ENCODE measurements at regions not wholly inside any gene's neighbourhood (a gene's known extent, or its start where the extent isn't known, plus 50 kb on each side); places are given as distances from the start of the nearest gene placed in this dataset.

- WGBS, 2 donors = 29 to 34% methylated on average over 2 of the region's 2 CpGs
- H3K9me3 ChIP-seq = no peaks in the 10 kb centered on the region
These were observed 462.3 kb upstream of the ADGRL3 start for GRCh38 chr4:60737858-60738257.

DNA sequence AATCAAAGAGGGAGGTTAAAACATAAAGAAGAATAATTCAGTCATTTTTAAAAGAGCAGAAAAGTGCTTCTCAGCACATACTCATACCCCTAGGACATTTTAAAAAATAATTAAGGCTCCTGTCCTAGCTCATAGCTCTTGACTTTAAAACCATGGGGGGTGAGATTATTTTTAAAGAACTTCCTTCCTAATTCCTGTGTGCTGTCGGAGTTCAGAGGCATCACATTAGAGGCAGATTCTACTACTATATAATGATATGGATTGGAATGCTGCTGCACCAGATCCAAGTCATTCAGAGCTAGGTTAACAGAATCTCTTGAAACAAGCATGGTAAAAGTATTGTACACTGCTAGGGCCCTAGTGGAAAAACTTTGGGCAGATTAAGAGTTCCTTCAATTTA lies 456.5 kb upstream of the ADGRL3 start:
- Histone ChIP-seq H3K27me3 (no peaks in the 10 kb centered on the region), H3K4me3 (no peak overlapping the region), H3K36me3 (no peaks in the 10 kb centered on the region), H3K4me1 (no peaks in the 10 kb centered on the region), H3K27ac (no peak overlapping the region), H3K9me3 (no peaks in the 10 kb centered on the region)
- ATAC-seq (ENCODE audit: low FRiP score in 2 of 2) = no peak
- DNase-seq = no peak
- 39 to 42% methylated on average over 1 of the region's 1 CpG for WGBS, 2 donors
- TF ChIP-seq POLR2AphosphoS5 (IDR thresholded peaks at IDR 0.05) (no peak), EP300 (IDR thresholded peaks at IDR 0.05) (no peak), CTCF (IDR thresholded peaks at IDR 0.05) (no peak), POLR2A (IDR thresholded peaks at IDR 0.05) (no peak)

More at GRCh38 chr4:60737858-60738257, 462.3 kb upstream of the ADGRL3 start:
- no peak overlapping the region for H3K4me3 ChIP-seq
- no peak overlapping the region for H3K27ac ChIP-seq
- DNase-seq = no peak
- no peaks in the 10 kb centered on the region for H3K4me1 ChIP-seq
- TF ChIP-seq CTCF (IDR thresholded peaks at IDR 0.05) (no peak), EP300 (IDR thresholded peaks at IDR 0.05) (no peak), POLR2AphosphoS5 (IDR thresholded peaks at IDR 0.05) (no peak), POLR2A (IDR thresholded peaks at IDR 0.05) (no peak)
- H3K36me3 ChIP-seq = no peaks in the 10 kb centered on the region
- H3K27me3 ChIP-seq = no peaks in the 10 kb centered on the region
- no peak for ATAC-seq (ENCODE audit: low FRiP score in 2 of 2)

GRCh38 chr4:60744767-60745166 lies 455.4 kb upstream of the ADGRL3 start:
- no peaks in the 10 kb centered on the region for H3K27me3 ChIP-seq
- no peak for ATAC-seq (ENCODE audit: low FRiP score in 2 of 2)
- no peak for DNase-seq
- 46 to 67% methylated on average over 2 of the region's 2 CpGs for whole genome bisulfite sequencing, 2 donors
- H3K4me3 ChIP-seq = no peak overlapping the region
- no peaks in the 10 kb centered on the region for H3K9me3 ChIP-seq
- TF ChIP-seq POLR2AphosphoS5 (IDR thresholded peaks at IDR 0.05) (no peak), CTCF (IDR thresholded peaks at IDR 0.05) (no peak), POLR2A (IDR thresholded peaks at IDR 0.05) (no peak), EP300 (IDR thresholded peaks at IDR 0.05) (no peak)
- H3K4me1 ChIP-seq = no peaks in the 10 kb centered on the region
- H3K36me3 ChIP-seq = no peaks in the 10 kb centered on the region
- no peak overlapping the region for H3K27ac ChIP-seq

DNA sequence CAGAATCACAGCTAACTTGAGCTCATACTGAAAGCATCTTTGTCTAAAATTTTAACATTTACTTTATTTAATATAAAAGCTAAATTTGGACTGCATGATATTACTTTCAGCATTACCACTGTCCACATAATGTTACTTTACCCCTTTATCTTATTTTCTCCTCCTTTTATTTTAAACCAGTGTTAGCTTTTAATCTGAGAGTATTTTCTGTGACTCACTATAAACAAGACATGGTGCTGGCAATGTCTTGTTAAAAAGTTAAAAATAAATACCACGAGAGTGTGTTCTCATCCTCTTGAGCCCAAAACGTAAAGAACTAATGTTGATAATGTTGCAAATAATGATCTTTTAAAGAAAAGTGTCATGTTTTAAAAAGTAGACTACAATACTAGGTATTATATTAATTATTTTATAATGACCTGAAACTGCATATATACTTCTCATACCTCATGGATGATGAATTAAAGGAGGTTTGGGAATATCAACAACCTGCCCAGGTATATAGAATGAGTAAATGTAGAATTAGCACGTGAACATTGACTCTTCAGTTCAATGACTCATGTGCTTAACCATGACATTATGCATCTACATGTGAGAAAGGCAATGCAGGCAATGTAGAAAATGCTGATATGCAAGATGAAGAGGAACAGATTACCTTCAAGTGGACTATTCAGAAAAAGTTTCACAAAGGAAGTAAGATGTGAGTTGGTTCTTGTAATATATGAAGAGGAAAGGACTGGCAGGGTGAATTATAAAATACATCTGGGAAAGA lies 454.1 kb upstream of the ADGRL3 start:
- TF ChIP-seq EP300 (IDR thresholded peaks at IDR 0.05) (no peak), CTCF (IDR thresholded peaks at IDR 0.05) (no peak), POLR2A (IDR thresholded peaks at IDR 0.05) (no peak), POLR2AphosphoS5 (IDR thresholded peaks at IDR 0.05) (no peak)
- DNase-seq (no peak), ATAC-seq (ENCODE audit: low FRiP score in 2 of 2) (no peak)
- Histone ChIP-seq H3K27me3 (no peaks in the 10 kb centered on the region), H3K27ac (no peak overlapping the region), H3K9me3 (no peaks in the 10 kb centered on the region), H3K36me3 (no peaks in the 10 kb centered on the region), H3K4me1 (no peaks in the 10 kb centered on the region), H3K4me3 (no peak overlapping the region)
- 48 to 62% methylated on average over 3 of the region's 3 CpGs for WGBS, 2 donors

DNA sequence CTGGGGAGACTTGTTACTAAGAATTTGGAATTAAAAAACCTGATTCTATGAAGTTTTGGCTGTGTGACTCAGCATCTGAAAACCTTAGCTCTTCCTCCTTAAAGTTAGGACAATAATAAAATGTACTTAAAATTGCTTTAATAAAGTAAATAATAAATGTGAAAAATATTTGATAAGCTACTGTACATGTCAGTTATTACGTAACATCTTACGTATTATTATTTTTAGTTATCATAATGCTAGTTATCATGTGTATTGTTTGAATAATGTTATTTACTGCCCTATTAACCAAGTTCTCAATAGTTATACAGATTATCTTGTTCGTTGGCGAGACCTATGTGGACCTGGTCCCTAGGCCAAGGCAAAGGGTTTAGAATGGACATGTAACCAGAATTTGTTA lies 449.2 kb upstream of the ADGRL3 start:
- 88 to 94% methylated on average over 4 of the region's 4 CpGs for WGBS, 2 donors
- no peaks in the 10 kb centered on the region for H3K4me1 ChIP-seq
- no peaks in the 10 kb centered on the region for H3K27me3 ChIP-seq
- H3K27ac ChIP-seq = no peak overlapping the region
- H3K36me3 ChIP-seq = no peaks in the 10 kb centered on the region
- TF ChIP-seq CTCF (IDR thresholded peaks at IDR 0.05) (no peak), POLR2AphosphoS5 (IDR thresholded peaks at IDR 0.05) (no peak), EP300 (IDR thresholded peaks at IDR 0.05) (no peak), POLR2A (IDR thresholded peaks at IDR 0.05) (no peak)
- no peak overlapping the region for H3K4me3 ChIP-seq
- no peaks in the 10 kb centered on the region for H3K9me3 ChIP-seq
- ATAC-seq (ENCODE audit: low FRiP score in 2 of 2) (no peak), DNase-seq (no peak)

Data from upper lobe of left lung (tissue), 6 donors.